DMS 273 (cell line): ENCODE measurements at regions not wholly inside any gene's neighbourhood (a gene's known extent, or its start where the extent isn't known, plus 50 kb on each side); places are given as distances from the start of the nearest gene placed in this dataset.

ENCODE experiments used
- DNase-seq: peaks from one replicate; lab custom pipeline; 2025; ENCODE audit not compliant: unreplicated experiment; lab: John Stamatoyannopoulos, UW

- no peak for DNase-seq
Observed at GRCh38 chr18:68435581-68435980, 279.3 kb downstream of the TMX3 start.

- no peak for DNase-seq
Observed at GRCh38 chr18:68431922-68432198, 283.0 kb downstream of the TMX3 start.

GRCh38 chr18:68431111-68431921 is 283.6 kb downstream of the TMX3 start:
- no peak for DNase-seq

- DNase-seq, result no peak
Observed at GRCh38 chr18:68429841-68430240, 285.1 kb downstream of the TMX3 start.

GRCh38 chr18:68429111-68429510 is 285.8 kb downstream of the TMX3 start:
- peak; percentile 78 for DNase-seq

GRCh38 chr18:68428661-68429060 is 286.2 kb downstream of the TMX3 start:
- peak; percentile 65 for DNase-seq

- peak; percentile 96 for DNase-seq
Observed at GRCh38 chr18:68427951-68428401, 286.9 kb downstream of the TMX3 start.

- DNase-seq, result peak; percentile 64
Observed at GRCh38 chr18:68426731-68427315, 288.1 kb downstream of the TMX3 start.

- no peak for DNase-seq
Observed at GRCh38 chr18:68418881-68419280, 296.0 kb downstream of the TMX3 start.

GRCh38 chr18:68418226-68418868 is 296.6 kb downstream of the TMX3 start:
- no peak for DNase-seq

GRCh38 chr18:68417826-68418225 is 297.1 kb downstream of the TMX3 start:
- no peak for DNase-seq

GRCh38 chr18:68417166-68417799 is 297.6 kb downstream of the TMX3 start:
- DNase-seq, result peak; percentile 24

- no peak for DNase-seq
Observed at GRCh38 chr18:68414407-68414806, 300.5 kb downstream of the TMX3 start.

- DNase-seq, result no peak
Observed at GRCh38 chr18:68409576-68409975, 305.3 kb downstream of the TMX3 start.

- no peak for DNase-seq
Observed at GRCh38 chr18:68406761-68407160, 308.1 kb downstream of the TMX3 start.

GRCh38 chr18:68402784-68403183 is 312.1 kb downstream of the TMX3 start:
- DNase-seq, result no peak

- no peak for DNase-seq
Observed at GRCh38 chr18:68400889-68401288, 314.0 kb downstream of the TMX3 start.

GRCh38 chr18:68399721-68400120 is 315.2 kb downstream of the TMX3 start:
- peak; percentile 6 for DNase-seq

- peak; percentile 36 for DNase-seq
Observed at GRCh38 chr18:68397241-68398035, 317.5 kb downstream of the TMX3 start.

GRCh38 chr18:68394705-68395104 is 320.2 kb downstream of the TMX3 start:
- DNase-seq, result no peak

- no peak for DNase-seq
Observed at GRCh38 chr18:68391801-68392200, 323.1 kb downstream of the TMX3 start.
